PC-3 (cell line): ENCODE measurements at regions not wholly inside any gene's neighbourhood (a gene's known extent, or its start where the extent isn't known, plus 50 kb on each side); places are given as distances from the start of the nearest gene placed in this dataset.

Experiments used
- EZH2phosphoT487 ChIP-seq: fragments of 300-600 bp; sonication (generic); IDR thresholded peaks from 2 replicates; pipeline ENCODE4 v1.6.1; 2018; ENCODE audit warnings: mild to moderate bottlenecking, antibody characterized with exemption, low read length, borderline replicate concordance
- TF ChIP-seq, protein P1 (sequence below): fragments of 300-600 bp; sonication (generic); conservative IDR thresholded peaks from 2 replicates; pipeline ENCODE4 v1.5.1; 2017; ENCODE audit warnings: antibody characterized with exemption, low read depth, mild to moderate bottlenecking, low read length

DNA sequence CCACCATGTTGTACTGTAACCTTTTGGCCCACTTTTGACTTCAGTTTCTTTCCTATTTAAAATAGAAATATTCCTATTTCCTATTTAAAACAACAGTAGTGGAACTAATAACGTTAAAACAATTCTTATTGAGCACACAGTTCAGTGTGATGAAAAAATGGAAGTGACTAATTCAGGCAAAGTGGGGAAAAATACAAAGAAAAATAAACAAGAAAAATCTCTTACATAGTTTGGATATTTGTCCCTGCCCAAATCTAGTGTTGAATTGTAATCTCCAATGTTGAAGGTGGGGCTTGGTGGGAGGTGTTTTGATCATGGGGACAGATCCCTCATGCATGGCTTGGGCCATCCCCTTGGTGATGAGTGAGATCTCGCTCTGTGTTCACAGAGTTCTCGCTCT lies 198.1 kb upstream of the CPHXL start:
- TF ChIP-seq, protein P1, sequence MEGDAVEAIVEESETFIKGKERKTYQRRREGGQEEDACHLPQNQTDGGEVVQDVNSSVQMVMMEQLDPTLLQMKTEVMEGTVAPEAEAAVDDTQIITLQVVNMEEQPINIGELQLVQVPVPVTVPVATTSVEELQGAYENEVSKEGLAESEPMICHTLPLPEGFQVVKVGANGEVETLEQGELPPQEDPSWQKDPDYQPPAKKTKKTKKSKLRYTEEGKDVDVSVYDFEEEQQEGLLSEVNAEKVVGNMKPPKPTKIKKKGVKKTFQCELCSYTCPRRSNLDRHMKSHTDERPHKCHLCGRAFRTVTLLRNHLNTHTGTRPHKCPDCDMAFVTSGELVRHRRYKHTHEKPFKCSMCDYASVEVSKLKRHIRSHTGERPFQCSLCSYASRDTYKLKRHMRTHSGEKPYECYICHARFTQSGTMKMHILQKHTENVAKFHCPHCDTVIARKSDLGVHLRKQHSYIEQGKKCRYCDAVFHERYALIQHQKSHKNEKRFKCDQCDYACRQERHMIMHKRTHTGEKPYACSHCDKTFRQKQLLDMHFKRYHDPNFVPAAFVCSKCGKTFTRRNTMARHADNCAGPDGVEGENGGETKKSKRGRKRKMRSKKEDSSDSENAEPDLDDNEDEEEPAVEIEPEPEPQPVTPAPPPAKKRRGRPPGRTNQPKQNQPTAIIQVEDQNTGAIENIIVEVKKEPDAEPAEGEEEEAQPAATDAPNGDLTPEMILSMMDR, result no peak
- TF ChIP-seq EZH2phosphoT487, result no peak
